GM21381 (cell line): ENCODE measurements at regions not wholly inside any gene's neighbourhood (a gene's known extent, or its start where the extent isn't known, plus 50 kb on each side); places are given as distances from the start of the nearest gene placed in this dataset.

ENCODE experiments used
- ATAC-seq: cut with Tn5 transposase; IDR thresholded peaks from one replicate; pipeline ENCODE4 v1.9.1; 2021; ENCODE audit warnings: mild to moderate bottlenecking, moderate library complexity; ENCODE audit not compliant: unreplicated experiment

DNA sequence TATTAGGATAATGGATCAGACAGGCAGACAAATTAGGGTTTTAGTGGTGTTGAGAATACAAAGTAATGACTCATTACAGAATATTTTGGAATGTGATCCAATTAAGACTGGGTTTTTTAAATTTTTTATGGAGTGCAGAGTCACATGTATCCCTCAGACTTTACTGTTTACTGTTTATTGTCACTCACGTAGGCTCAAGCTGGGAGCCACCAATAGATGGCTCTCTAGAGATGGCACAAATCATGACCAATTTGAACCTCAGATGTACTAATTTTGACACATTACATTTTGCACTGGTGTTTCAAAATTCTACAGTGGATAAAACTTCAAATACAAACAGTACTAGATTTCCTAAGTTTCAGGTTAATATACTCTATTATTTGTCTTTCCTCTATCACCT lies 53.6 kb upstream of the ANO3 start:
- ATAC-seq: no peak
